Ishikawa (cell line): ENCODE measurements at regions not wholly inside any gene's neighbourhood (a gene's known extent, or its start where the extent isn't known, plus 50 kb on each side); places are given as distances from the start of the nearest gene placed in this dataset.

ENCODE experiments used
- CEBPB ChIP-seq: IDR thresholded peaks from 2 replicates; pipeline ENCODE4 v1.6.1; 2012
- EGR1 ChIP-seq: IDR thresholded peaks from 2 replicates; pipeline ENCODE4 v1.6.1; 2012
- EP300 ChIP-seq: IDR thresholded peaks from 2 replicates; pipeline ENCODE4 v1.6.1; 2012; ENCODE audit warnings: borderline replicate concordance
- FOXM1 ChIP-seq: IDR thresholded peaks from 2 replicates; pipeline ENCODE4 v1.6.1; 2012; ENCODE audit warnings: low read depth, borderline replicate concordance
- RAD21 ChIP-seq: IDR thresholded peaks from 2 replicates; pipeline ENCODE4 v1.6.1; 2012; ENCODE audit warnings: low read depth
- TAF1 ChIP-seq: IDR thresholded peaks from 2 replicates; pipeline ENCODE4 v1.6.1; 2012; ENCODE audit warnings: low read depth, mild to moderate bottlenecking
- TEAD4 ChIP-seq: IDR thresholded peaks from 2 replicates; pipeline ENCODE4 v1.6.1; 2012
- USF1 ChIP-seq: IDR thresholded peaks from 2 replicates; pipeline ENCODE4 v1.6.1; 2012
- YY1 ChIP-seq: IDR thresholded peaks from 2 replicates; pipeline ENCODE4 v1.6.1; 2012; ENCODE audit warnings: low read depth
- TF ChIP-seq, protein P1 (sequence below): IDR thresholded peaks from 2 replicates; pipeline ENCODE4 v1.6.1; 2012
- TF ChIP-seq, protein P2 (sequence below): IDR thresholded peaks from 2 replicates; pipeline ENCODE4 v1.6.1; 2012; ENCODE audit warnings: low read depth, mild to moderate bottlenecking

DNA sequence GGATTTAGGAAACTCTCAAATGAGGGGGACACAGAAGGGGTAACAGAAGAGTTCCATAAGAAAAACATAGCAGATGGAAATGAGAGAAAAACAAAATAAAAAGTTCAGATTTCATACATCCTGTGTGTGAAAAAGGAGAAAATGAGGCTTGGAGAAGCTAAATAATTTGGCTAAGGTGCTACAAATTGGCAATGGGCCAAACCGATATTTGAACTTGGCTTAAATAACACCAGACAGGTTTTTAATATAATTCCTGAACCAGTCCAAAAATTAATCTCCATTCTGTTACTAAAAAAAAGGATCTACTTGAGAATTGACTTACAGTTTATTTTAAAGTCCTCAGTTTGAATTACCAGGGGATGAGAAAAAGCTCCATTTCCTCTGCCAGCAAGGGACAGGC, 342.9 kb upstream of the DPH6 start:
- TF ChIP-seq EP300 (no peak), TAF1 (no peak), USF1 (no peak), YY1 (no peak), FOXM1 (no peak), EGR1 (no peak), TEAD4 (no peak), RAD21 (no peak), CEBPB (no peak)
- TF ChIP-seq, protein P1, sequence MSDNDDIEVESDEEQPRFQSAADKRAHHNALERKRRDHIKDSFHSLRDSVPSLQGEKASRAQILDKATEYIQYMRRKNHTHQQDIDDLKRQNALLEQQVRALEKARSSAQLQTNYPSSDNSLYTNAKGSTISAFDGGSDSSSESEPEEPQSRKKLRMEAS: no peak
- TF ChIP-seq, protein P2, sequence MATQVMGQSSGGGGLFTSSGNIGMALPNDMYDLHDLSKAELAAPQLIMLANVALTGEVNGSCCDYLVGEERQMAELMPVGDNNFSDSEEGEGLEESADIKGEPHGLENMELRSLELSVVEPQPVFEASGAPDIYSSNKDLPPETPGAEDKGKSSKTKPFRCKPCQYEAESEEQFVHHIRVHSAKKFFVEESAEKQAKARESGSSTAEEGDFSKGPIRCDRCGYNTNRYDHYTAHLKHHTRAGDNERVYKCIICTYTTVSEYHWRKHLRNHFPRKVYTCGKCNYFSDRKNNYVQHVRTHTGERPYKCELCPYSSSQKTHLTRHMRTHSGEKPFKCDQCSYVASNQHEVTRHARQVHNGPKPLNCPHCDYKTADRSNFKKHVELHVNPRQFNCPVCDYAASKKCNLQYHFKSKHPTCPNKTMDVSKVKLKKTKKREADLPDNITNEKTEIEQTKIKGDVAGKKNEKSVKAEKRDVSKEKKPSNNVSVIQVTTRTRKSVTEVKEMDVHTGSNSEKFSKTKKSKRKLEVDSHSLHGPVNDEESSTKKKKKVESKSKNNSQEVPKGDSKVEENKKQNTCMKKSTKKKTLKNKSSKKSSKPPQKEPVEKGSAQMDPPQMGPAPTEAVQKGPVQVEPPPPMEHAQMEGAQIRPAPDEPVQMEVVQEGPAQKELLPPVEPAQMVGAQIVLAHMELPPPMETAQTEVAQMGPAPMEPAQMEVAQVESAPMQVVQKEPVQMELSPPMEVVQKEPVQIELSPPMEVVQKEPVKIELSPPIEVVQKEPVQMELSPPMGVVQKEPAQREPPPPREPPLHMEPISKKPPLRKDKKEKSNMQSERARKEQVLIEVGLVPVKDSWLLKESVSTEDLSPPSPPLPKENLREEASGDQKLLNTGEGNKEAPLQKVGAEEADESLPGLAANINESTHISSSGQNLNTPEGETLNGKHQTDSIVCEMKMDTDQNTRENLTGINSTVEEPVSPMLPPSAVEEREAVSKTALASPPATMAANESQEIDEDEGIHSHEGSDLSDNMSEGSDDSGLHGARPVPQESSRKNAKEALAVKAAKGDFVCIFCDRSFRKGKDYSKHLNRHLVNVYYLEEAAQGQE: no peak
